ENCODE measurements at regions not wholly inside any gene's neighbourhood (a gene's known extent, or its start where the extent isn't known, plus 50 kb on each side); places are given as distances from the start of the nearest gene placed in this dataset.

- H3K9ac ChIP-seq (replicated peaks in 1 of 4; ENCODE audit: extremely low read depth in 1 of 4, low read depth in 3 of 4, low read length in 3 of 4) = no peak overlapping the region
- WGBS, 2 experiments (ENCODE audit: extremely low coverage in 1 of 2, insufficient coverage in 1 of 2, insufficient read length in 1 of 2, insufficient replicate concordance in 2 of 2, low coverage in 1 of 2, low lambda C conversion rate in 2 of 2, missing lambda C conversion rate in 1 of 2) = 89% methylated on average over 3 of the region's 3 CpGs; no CpG with 5 or more reads in 1 of the 2 experiments
- H3K23ac ChIP-seq (ENCODE audit: insufficient read length) = no peak overlapping the region
- no peak overlapping the region for H3K14ac ChIP-seq (ENCODE audit: insufficient read length)
- H3K4ac ChIP-seq (replicated peaks; ENCODE audit: insufficient read length, low read depth, low read length) = no peak overlapping the region
- no peak overlapping the region for H2BK120ac ChIP-seq (replicated peaks; ENCODE audit: low read depth, low read length)
- no peak overlapping the region for H4K91ac ChIP-seq (replicated peaks; ENCODE audit: insufficient read length, low read length)
- H2BK12ac ChIP-seq (ENCODE audit: low read depth, low read length) = no peak overlapping the region
- H3K18ac ChIP-seq (ENCODE audit: extremely low read depth, low read length) = no peak overlapping the region
- no peak overlapping the region for H3K27ac ChIP-seq (ENCODE audit: low read depth, low read length)
- no peaks in the 10 kb centered on the region for H3K27me3 ChIP-seq (replicated peaks in 1 of 4; ENCODE audit: control insufficient read depth in 3 of 4, extremely low read depth in 1 of 4, insufficient read depth in 3 of 4, low read length in 3 of 4)
- ChIA-PET POLR2A (ENCODE audit: partially characterized antibody) (no interaction called here), CTCF (ENCODE audit: partially characterized antibody) (interaction anchor here (0.9 to 1.4 kb wide), 2 partner anchors 12 to 181 kb away, joined by 3 to 4 read pairs; no protein-coding TSS in a partner anchor)
- 0 out of 4 replicates have a peak, but pooled peaks cover 0 to 3% of the 10 kb centered on the region in 2 experiments for H3K9me3 ChIP-seq (ENCODE audit: insufficient read depth in 2 of 2, low read depth in 1 of 2, low read length in 1 of 2)
- no peak overlapping the region for H2BK15ac ChIP-seq (ENCODE audit: low read length)
- H2BK5ac ChIP-seq (ENCODE audit: low read depth, low read length) = no peak overlapping the region
- H3K79me2 ChIP-seq (ENCODE audit: control insufficient read depth in 1 of 2, insufficient read depth in 2 of 2, low read length in 2 of 2) = no peaks in the 10 kb centered on the region
- FAIRE-seq (no peak), DNase-seq (ENCODE audit: low read depth in 1 of 2, low spot score in 2 of 2) (no peak)
- no peak overlapping the region for H2AFZ ChIP-seq (ENCODE audit: low read length)
- H3K56ac ChIP-seq (replicated peaks; ENCODE audit: insufficient read length, low read depth, low read length) = no peak overlapping the region
- no peak overlapping the region for H3K4me3 ChIP-seq (ENCODE audit: extremely low read depth in 1 of 4, insufficient read depth in 2 of 4, low read depth in 3 of 4, low read length in 4 of 4)
- H2AK5ac ChIP-seq (ENCODE audit: low read depth, low read length) = no peak overlapping the region
- no peak overlapping the region for H4K8ac ChIP-seq (ENCODE audit: extremely low read depth, insufficient read depth, low read length)
- no peak overlapping the region for H2BK20ac ChIP-seq (ENCODE audit: low read length)
- no peaks in the 10 kb centered on the region for H3K79me1 ChIP-seq (ENCODE audit: low read depth, low read length)
- no peak overlapping the region for H3K4me2 ChIP-seq (ENCODE audit: insufficient read depth in 1 of 2, low read depth in 2 of 2, low read length in 2 of 2)
- no peaks in the 10 kb centered on the region for H3K23me2 ChIP-seq (ENCODE audit: low read depth, low read length)
- no peaks in the 10 kb centered on the region for H4K20me1 ChIP-seq (replicated peaks in 1 of 2; ENCODE audit: control insufficient read depth in 1 of 2, insufficient read depth in 2 of 2, low read length in 2 of 2)
- no peak overlapping the region for H4K5ac ChIP-seq (ENCODE audit: insufficient read length, low read depth, low read length)
- no peaks in the 10 kb centered on the region for H3K4me1 ChIP-seq (replicated peaks in 1 of 4; ENCODE audit: control insufficient read depth in 3 of 4, insufficient read depth in 4 of 4, low read length in 3 of 4)
- H3K36me3 ChIP-seq (ENCODE audit: control insufficient read depth in 2 of 4, insufficient read depth in 4 of 4, low read length in 3 of 4) = no peaks in the 10 kb centered on the region
- TF ChIP-seq CTBP2 (IDR thresholded peaks at IDR 0.05; ENCODE audit: borderline replicate concordance, insufficient read depth, insufficient read length, low read length) (no peak), JUND (IDR thresholded peaks at IDR 0.05; ENCODE audit: low read length) (no peak)
Measured at GRCh38 chr5:38621840-38622437, 65.5 kb upstream of the LIFR start.

Measured in H1 (cell line).